Adrenal gland (tissue), 5 donors: ENCODE measurements at regions not wholly inside any gene's neighbourhood (a gene's known extent, or its start where the extent isn't known, plus 50 kb on each side); places are given as distances from the start of the nearest gene placed in this dataset.

ENCODE experiments used
- CTCF ChIP-seq, 6 experiments: fragments of 450-650 bp in 4 of 6; fragments of 200-600 bp in 2 of 6; sonication (generic) in 1 of 6; IDR thresholded peaks; 1 replicate in 5 of 6; 2 replicates in 1 of 6; pipeline versions ENCODE4 v1.5.1 to v1.8.0; 2016 to 2021; ENCODE audit warnings: antibody characterized with exemption in 6 of 6, mild to moderate bottlenecking in 2 of 6, moderate library complexity in 1 of 6
- POLR2A ChIP-seq, 2 donors: fragments of 450-650 bp; IDR thresholded peaks; one replicate each; pipeline ENCODE4 v1.6.1; 2017; ENCODE audit warnings: antibody characterized with exemption in 2 of 2, mild to moderate bottlenecking in 2 of 2, moderate library complexity in 1 of 2
- donor health status: DM: no; HTN: no; CAD: no.

DNA sequence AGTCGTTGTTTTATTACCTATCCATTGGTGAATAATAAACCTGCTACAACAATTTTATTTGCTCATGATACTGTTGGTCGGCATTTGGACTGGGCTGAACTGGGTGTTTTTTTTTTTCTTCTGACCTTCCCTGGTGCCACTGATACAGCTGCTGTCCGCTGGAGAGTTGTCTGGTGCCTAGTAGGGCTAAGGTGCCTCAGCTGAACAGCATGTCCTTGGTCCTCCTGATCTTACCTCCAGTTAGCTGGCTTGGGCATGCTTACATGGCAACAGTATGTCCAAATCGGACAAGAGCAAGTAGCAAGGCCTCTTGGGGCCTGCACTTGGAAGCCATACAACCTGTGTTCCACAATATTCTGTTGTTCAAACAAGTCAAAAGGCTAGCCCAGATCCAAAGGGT, 563.4 kb downstream of the BMP2 start:
- TF ChIP-seq CTCF (IDR thresholded peaks at IDR 0.05) = no peak
- no peak for TF ChIP-seq POLR2A (IDR thresholded peaks at IDR 0.05)
